PC-9 (cell line): ENCODE measurements at regions not wholly inside any gene's neighbourhood (a gene's known extent, or its start where the extent isn't known, plus 50 kb on each side); places are given as distances from the start of the nearest gene placed in this dataset.

ENCODE experiments used
- CTCF ChIP-seq: fragments of 200-600 bp; sonication (generic); conservative IDR thresholded peaks from 2 replicates; pipeline ENCODE4 v1.6.1; 2017; ENCODE audit warnings: mixed run types, antibody characterized with exemption, mild to moderate bottlenecking, moderate library complexity
- EZH2 ChIP-seq: fragments of 200-600 bp; sonication (generic); IDR thresholded peaks from 2 replicates; pipeline ENCODE4 v1.8.0; 2017; ENCODE audit warnings: antibody characterized with exemption, low read depth

GRCh38 chr12:84089356-84089755 is 823.2 kb downstream of the SLC6A15 start:
- no peak for TF ChIP-seq CTCF
- no peak for TF ChIP-seq EZH2
